Ovary (tissue), 3 donors: ENCODE measurements at regions not wholly inside any gene's neighbourhood (a gene's known extent, or its start where the extent isn't known, plus 50 kb on each side); places are given as distances from the start of the nearest gene placed in this dataset.

Experiments
- POLR2A ChIP-seq: fragments of 450-650 bp; IDR thresholded peaks from one replicate; pipeline ENCODE4 v1.6.1; 2017; ENCODE audit warnings: antibody characterized with exemption, mild to moderate bottlenecking, moderate library complexity
- TF ChIP-seq, protein P1 (sequence below), 3 donors: fragments of 450-650 bp in 2 of 3; fragments of 200-600 bp in 1 of 3; IDR thresholded peaks; one replicate each; pipeline versions ENCODE4 v1.5.1 to v1.8.0; 2016 to 2022; ENCODE audit warnings: antibody characterized with exemption in 3 of 3, mild to moderate bottlenecking in 1 of 3
- donor health status: DM: no; HTN: no; CAD: no.

GRCh38 chr10:88119160-88119559 lies 255.7 kb downstream of the PTEN start:
- TF ChIP-seq, protein P1, sequence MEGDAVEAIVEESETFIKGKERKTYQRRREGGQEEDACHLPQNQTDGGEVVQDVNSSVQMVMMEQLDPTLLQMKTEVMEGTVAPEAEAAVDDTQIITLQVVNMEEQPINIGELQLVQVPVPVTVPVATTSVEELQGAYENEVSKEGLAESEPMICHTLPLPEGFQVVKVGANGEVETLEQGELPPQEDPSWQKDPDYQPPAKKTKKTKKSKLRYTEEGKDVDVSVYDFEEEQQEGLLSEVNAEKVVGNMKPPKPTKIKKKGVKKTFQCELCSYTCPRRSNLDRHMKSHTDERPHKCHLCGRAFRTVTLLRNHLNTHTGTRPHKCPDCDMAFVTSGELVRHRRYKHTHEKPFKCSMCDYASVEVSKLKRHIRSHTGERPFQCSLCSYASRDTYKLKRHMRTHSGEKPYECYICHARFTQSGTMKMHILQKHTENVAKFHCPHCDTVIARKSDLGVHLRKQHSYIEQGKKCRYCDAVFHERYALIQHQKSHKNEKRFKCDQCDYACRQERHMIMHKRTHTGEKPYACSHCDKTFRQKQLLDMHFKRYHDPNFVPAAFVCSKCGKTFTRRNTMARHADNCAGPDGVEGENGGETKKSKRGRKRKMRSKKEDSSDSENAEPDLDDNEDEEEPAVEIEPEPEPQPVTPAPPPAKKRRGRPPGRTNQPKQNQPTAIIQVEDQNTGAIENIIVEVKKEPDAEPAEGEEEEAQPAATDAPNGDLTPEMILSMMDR (IDR thresholded peaks at IDR 0.05), result no peak
- no peak for TF ChIP-seq POLR2A
